Thymus (tissue), 11 donors: ENCODE measurements at regions not wholly inside any gene's neighbourhood (a gene's known extent, or its start where the extent isn't known, plus 50 kb on each side); places are given as distances from the start of the nearest gene placed in this dataset.
"Not testable (repeated sequence)": the region's sequence is repeated elsewhere in the genome, so short reads cannot be mapped to it uniquely, and the experiment has no call there.

Source experiments
- DNase-seq, 9 donors: peaks; one replicate each; pipeline ENCODE4 v3.0.0-alpha.2; 2013; ENCODE audit warnings: low spot score in 9 of 9, low read depth in 6 of 9, missing footprints in 1 of 9
- H3K27ac ChIP-seq, 2 donors: one replicate each; pipeline ENCODE4 v1.5.1; 2013; ENCODE audit warnings: control low read depth in 1 of 2, low read depth in 1 of 2, low read length in 1 of 2, mild to moderate bottlenecking in 1 of 2, moderate library complexity in 1 of 2
- H3K27me3 ChIP-seq, 2 donors: one replicate each; pipeline ENCODE4 v1.5.1; 2013; ENCODE audit warnings: low read length in 1 of 2; ENCODE audit not compliant: control insufficient read depth in 2 of 2, insufficient read depth in 1 of 2
- H3K36me3 ChIP-seq, 2 donors: one replicate each; pipeline ENCODE4 v1.5.1; 2013; ENCODE audit warnings: low read length in 1 of 2, mild to moderate bottlenecking in 1 of 2, moderate library complexity in 1 of 2; ENCODE audit not compliant: control insufficient read depth in 2 of 2, insufficient read depth in 2 of 2
- H3K4me1 ChIP-seq, 2 donors: one replicate each; pipeline ENCODE4 v1.5.1; 2013; ENCODE audit warnings: low read length in 2 of 2; ENCODE audit not compliant: control insufficient read depth in 2 of 2, insufficient read depth in 2 of 2
- H3K4me3 ChIP-seq, 2 donors: one replicate each; pipeline ENCODE4 v1.5.1; 2013; ENCODE audit warnings: low read length in 2 of 2, control low read depth in 1 of 2, mild to moderate bottlenecking in 1 of 2
- H3K9me3 ChIP-seq, 2 donors: one replicate each; pipeline ENCODE4 v1.5.1; 2013; ENCODE audit warnings: low read length in 1 of 2, mild to moderate bottlenecking in 1 of 2; ENCODE audit not compliant: control insufficient read depth in 2 of 2, insufficient read depth in 1 of 2
- WGBS: extraction: QIAGEN DNeasy Blood & Tissue Kit; methylation state at CpG from one replicate; pipeline ENCODE4 v1.1.7; 2013; 5-methylcytosine and 5-hydroxymethylcytosine counted together
- donor health status: healthy.

DNA sequence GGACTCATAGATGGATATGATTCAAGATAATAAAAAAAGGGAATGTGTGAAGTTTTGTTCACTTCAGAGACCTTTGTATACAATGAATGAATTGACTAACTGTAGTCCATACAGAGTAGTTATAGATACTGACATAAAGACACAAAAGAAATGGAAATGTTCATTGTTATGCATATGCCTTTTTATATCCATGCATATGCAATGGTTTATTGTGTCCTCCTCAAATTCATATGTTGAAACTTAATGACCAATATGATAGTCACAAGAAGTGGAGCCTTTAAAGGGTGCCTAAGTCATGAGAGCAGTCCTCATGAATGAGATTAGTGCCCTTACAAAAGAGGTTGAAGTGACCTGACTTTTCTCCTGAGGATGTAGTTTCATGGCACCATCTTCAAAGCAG, 467.5 kb upstream of the NDST4 start:
- Histone ChIP-seq H3K36me3 (no peaks in the 10 kb centered on the region), H3K4me3 (no peak overlapping the region), H3K27ac (no peak overlapping the region), H3K4me1 (no peaks in the 10 kb centered on the region), H3K9me3 (no peaks in the 10 kb centered on the region), H3K27me3 (no peaks in the 10 kb centered on the region)
- no peak for DNase-seq

DNA sequence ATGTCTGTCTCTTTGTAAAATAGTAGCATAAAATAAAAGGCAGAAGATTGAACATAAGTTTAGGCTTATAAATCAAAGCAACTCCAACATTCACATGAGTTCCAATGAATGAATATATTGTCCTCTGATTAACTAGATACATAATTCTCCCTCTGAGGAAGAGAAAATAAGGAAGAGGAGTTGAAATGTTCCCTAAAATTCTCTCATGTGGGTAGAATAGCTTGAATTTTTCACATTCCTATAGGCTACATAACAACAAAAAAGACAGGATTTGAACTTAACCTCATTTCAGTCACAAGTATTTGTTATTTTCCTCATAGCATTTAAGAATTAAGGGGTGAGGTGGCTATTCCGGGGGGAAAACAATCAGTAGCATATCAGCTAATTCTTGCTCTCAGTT, 462.4 kb upstream of the NDST4 start:
- H3K36me3 ChIP-seq, result no peaks in the 10 kb centered on the region
- H3K9me3 ChIP-seq, result no peaks in the 10 kb centered on the region
- H3K27ac ChIP-seq, result no peak overlapping the region
- WGBS, result 94% methylated on average over 1 of the region's 1 CpG
- H3K4me1 ChIP-seq, result no peaks in the 10 kb centered on the region
- no peak overlapping the region for H3K4me3 ChIP-seq
- no peaks in the 10 kb centered on the region for H3K27me3 ChIP-seq
- no peak for DNase-seq

DNA sequence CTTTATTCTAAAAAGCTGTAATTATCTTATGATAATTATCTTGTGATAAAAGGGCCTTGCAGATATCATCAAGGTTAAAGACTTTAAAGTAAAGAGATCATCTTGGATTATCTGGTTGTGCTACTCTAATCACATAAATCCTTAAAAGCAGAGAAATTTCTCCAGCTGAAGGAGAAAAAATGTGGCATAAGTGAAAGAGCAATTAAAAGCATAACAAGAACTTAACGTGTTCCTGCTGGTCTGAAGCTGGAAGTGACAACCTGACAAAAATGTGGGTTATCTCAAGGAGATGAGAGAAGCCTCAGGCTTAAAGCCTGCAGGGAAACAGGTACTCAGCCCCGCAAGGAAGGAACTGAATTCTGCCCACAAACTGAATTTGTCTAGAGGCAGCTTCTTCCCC, 449.1 kb upstream of the NDST4 start:
- H3K27me3 ChIP-seq, result no peaks in the 10 kb centered on the region
- 14% methylated on average over 2 of the region's 2 CpGs for WGBS

DNA sequence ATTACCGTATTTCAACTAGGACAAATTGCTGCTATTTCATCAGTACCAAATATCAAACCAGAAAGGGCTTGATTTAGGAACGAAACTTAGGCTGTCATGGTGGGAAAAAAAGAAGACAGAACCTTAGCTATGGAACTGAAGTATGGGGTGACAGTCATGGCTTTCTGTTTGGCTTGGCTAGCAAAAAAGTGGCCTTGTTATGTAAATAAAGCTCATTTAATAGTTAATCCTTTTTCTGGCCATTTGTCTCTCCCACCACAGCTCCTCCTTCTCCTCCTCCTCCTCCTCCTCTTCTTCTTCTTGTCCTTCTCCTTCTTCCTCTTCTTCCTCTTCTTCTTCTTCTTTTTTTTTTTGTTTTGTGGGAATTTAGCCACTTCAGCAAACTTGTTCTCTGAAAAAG, 434.7 kb upstream of the NDST4 start:
- no peak for DNase-seq
- Histone ChIP-seq H3K27me3 (no peaks in the 10 kb centered on the region), H3K27ac (no peak overlapping the region), H3K4me3 (no peak overlapping the region), H3K9me3 (no peaks in the 10 kb centered on the region), H3K4me1 (no peaks in the 10 kb centered on the region), H3K36me3 (no peaks in the 10 kb centered on the region)
- 96% methylated on average over 2 of the region's 2 CpGs for WGBS

More for the DNA sequence above, 449.1 kb upstream of the NDST4 start:
- Histone ChIP-seq H3K27ac (no peak overlapping the region), H3K4me1 (no peaks in the 10 kb centered on the region), H3K4me3 (no peak overlapping the region), H3K9me3 (no peaks in the 10 kb centered on the region), H3K36me3 (no peaks in the 10 kb centered on the region)
- DNase-seq, result no peak

DNA sequence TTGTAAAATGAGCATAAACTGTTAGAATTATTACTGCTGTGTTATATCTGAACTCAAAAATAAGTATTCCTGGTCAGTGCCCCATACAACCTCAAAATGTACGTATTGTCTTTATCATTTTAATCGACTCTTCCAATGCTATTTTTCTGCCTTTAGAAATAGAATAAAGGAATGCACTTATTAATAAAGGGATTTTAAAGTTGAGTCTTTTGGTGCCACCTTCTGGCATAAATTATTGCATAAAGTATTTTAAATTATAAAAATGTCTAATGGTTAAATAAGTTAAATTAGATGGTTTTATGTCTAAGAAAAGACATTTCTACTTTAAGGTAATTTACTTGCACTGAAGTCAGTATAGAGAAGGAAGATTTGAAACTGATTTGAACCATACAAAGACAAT, 424.0 kb upstream of the NDST4 start:
- 72% methylated on average over 2 of the region's 2 CpGs for WGBS
- Histone ChIP-seq H3K27me3 (no peaks in the 10 kb centered on the region), H3K27ac (no peak overlapping the region), H3K4me1 (no peaks in the 10 kb centered on the region), H3K36me3 (no peaks in the 10 kb centered on the region), H3K9me3 (no peaks in the 10 kb centered on the region), H3K4me3 (no peak overlapping the region)
- no peak for DNase-seq

DNA sequence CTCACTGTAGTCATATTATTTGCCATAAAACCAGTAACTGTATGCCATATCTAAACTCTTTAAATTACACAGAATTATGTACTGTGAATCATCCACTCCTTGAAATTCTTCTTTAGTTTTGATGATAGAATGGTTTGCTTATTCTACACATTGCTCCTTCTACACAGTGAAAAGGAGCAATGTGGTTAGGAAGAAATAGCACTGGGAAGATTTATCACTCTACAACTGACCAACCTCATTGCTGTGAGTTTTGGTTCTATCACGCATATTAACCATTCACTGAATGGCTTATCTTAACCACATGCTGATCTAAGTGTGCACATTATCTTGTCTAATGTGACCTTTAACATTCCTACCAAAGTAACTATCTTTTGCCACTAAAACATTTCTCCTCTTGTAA, 415.7 kb upstream of the NDST4 start:
- no peaks in the 10 kb centered on the region for H3K9me3 ChIP-seq
- no peak overlapping the region for H3K4me3 ChIP-seq
- no peak overlapping the region for H3K27ac ChIP-seq
- no peaks in the 10 kb centered on the region for H3K36me3 ChIP-seq
- no peak for DNase-seq
- 48% methylated on average over 1 of the region's 1 CpG for WGBS
- H3K4me1 ChIP-seq, result no peaks in the 10 kb centered on the region
- no peaks in the 10 kb centered on the region for H3K27me3 ChIP-seq

DNA sequence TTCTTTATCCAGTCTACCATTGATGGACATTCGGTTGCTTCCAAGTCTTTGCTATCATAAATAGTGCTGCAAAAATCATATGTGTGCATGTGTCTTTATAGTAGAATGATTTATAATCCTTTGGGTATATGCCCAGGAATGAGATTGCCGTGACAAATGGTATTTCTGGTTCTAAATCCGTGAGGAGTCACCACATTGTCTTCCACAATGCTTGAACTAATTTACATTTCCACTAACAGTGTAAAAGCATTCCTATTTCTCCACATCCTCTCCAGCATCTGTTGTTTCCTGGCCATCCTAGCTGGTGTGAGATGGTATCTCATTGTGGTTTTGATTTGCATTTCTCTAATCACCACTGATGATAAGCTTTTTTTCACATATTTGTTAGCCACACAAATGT, 406.1 kb upstream of the NDST4 start:
- H3K27ac ChIP-seq, DNase-seq, H3K4me1 ChIP-seq, H3K9me3 ChIP-seq, H3K27me3 ChIP-seq, H3K36me3 ChIP-seq, H3K4me3 ChIP-seq: not testable (repeated sequence)
- WGBS, result 92% methylated on average over 3 of the region's 3 CpGs

DNA sequence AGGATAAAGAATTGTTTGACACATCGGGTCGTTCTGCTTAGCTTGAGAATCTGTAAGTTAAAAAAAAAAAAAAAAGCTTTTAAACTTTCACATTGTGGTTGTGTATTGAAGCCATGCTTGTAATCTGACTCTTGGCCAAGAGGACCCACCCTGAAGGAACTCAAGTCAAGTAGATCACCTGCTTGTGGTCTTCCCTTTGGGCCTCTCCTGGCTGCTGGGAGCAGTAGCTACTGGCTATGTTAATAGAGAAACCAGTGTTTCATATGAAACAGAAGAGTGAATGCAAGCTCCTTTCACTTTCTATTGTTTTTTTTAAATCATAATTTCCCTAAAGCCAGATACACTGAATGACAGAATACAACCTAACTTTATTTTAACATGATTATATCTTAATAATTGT, 402.4 kb upstream of the NDST4 start:
- Histone ChIP-seq H3K27me3 (no peaks in the 10 kb centered on the region), H3K27ac (no peak overlapping the region), H3K4me1 (no peaks in the 10 kb centered on the region), H3K36me3 (no peaks in the 10 kb centered on the region), H3K9me3 (no peaks in the 10 kb centered on the region), H3K4me3 (no peak overlapping the region)
- peak in 1 of 9 donors; percentile 2 for DNase-seq
- WGBS, result 45% methylated on average over 2 of the region's 2 CpGs

DNA sequence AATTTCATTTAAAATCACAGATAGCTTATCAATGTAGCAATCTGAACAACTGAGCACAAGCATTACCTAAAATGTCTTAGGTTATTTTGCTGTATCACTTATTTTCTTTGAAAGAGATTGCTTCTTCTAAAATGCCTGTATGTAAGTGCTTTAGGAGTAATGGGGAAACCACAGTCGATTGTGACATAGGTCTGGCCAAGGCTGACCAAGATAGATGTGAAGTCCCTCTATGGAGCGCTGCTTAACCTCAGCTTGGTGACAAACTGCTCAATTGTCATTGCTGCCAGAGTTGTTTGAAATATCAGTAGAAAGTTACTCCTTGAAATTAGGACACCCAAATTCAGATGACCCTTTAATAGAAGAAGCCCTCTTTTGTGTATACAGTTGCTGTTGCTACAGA, 401.9 kb upstream of the NDST4 start:
- H3K9me3 ChIP-seq, result no peaks in the 10 kb centered on the region
- H3K27ac ChIP-seq, result no peak overlapping the region
- no peak for DNase-seq
- 90% methylated on average over 2 of the region's 2 CpGs for WGBS
- no peak overlapping the region for H3K4me3 ChIP-seq
- H3K4me1 ChIP-seq, result no peaks in the 10 kb centered on the region
- no peaks in the 10 kb centered on the region for H3K36me3 ChIP-seq
- H3K27me3 ChIP-seq, result no peaks in the 10 kb centered on the region

DNA sequence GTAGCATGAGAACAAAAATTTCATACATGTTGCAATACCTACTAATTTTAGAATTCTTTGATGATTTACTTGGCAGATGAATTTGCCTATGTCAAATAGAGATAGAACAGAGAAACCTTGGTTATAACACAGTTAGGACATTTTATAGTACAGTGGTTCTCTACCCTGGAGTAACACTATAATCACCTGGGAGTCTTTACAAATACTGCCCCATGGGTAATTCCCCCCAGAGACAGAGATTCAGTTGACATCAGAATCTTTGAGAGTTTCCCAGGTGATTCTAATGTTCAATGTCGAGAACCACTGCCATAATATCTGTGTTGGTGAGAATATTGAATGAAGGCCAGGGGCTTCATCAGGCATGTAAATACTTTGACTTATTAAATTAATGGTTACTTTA, 401.3 kb upstream of the NDST4 start:
- H3K4me1 ChIP-seq, result no peaks in the 10 kb centered on the region
- H3K4me3 ChIP-seq, result no peak overlapping the region
- H3K9me3 ChIP-seq, result no peaks in the 10 kb centered on the region
- no peaks in the 10 kb centered on the region for H3K27me3 ChIP-seq
- H3K36me3 ChIP-seq, result no peaks in the 10 kb centered on the region
- no peak overlapping the region for H3K27ac ChIP-seq
- DNase-seq, result no peak
- WGBS, result 96% methylated on average over 1 of the region's 1 CpG
